ENCODE measurements at regions not wholly inside any gene's neighbourhood (a gene's known extent, or its start where the extent isn't known, plus 50 kb on each side); places are given as distances from the start of the nearest gene placed in this dataset.
A peak's percentile ranks its signal among the peaks of the same experiment; 100 is the strongest.

DNA sequence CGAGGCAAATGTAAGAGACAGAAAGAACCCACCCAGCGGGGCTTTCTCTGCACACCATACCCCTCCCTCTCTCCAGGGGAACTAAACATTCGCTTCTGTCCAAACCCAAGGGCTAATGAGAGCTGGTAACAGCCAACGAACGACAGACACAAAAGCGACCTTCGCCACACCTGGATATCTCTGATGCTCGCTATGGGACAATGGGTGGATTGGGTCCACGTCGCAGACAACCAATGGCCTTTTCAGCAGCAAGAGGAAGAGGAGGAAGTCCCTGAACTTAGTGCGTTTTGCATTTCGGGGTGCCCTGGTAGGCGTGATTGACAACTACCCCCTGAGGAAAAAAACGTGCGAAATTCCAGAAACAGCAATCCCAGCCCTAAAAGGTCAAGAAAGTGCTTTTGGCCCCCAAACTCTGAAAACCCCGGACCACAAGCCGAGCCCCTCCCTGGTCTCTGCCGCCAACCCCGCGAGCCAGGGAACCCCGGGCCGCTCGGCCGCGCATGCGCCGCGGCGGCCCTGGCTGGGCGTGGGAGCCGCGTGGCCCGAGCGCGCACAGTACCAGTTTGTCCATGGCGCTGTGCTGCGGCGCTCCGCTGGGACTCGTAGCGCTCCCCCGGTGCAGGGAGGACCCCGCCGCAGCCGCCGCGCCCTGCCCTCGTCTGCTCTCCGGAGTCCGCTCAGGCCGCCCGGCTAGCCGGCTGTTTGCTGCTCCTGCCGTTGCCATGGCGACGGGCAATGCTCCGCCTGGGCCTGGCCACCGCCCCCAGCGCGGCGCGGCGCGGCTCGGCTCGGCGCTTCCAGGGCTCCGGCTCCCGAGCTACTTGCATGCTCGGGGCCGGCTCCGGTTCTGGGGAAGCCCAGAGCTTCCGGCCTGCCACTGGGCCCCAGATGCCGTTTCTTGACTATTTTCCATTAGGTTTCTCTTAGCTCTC lies 66.9 kb upstream of the DNAH5 start:
- peak; percentile 54 to 71 for DNase-seq

DNA sequence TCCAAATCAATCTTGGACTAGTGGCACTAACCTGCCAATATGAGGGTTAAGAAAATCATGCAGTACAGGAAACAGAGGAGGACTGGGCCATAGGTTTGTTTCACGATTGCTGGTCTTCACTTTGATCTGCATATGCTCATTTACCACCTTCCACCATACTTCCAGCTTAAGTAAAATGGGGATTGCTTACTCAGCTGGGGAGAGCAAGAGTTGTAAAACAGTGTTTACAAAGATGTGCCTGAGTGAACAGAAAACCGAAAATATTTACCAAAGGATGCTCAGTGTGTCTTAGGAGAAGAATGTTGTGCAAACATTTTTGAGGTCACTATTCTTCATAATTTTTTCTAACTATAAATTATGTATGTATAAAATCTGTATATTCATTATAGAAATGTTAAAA lies 65.1 kb upstream of the DNAH5 start:
- no peak for DNase-seq

DNA sequence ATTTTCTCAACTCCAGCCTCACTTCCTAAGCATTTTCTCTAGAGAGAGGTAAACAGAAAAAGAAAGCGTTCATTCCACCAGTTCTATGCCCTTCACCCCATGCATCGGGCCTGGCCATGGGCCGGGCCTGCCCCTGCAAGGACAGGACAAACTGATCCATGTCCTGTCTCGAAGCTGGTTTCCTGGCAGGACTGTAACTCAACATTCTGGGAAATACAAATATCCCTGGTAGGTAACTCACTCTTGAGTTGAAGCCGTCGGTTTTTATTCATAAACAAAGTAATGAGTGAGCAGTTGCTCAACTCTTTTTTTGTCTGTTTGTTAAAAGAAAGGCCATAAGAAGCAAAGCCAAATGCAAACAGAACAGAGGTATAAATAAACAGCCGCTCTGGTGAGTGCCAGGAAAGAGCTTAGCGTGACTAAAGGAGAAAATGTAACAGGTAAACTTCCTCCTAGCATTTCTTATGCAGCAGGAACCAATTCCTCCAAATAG lies 64.4 kb upstream of the DNAH5 start:
- no peak for DNase-seq

DNA sequence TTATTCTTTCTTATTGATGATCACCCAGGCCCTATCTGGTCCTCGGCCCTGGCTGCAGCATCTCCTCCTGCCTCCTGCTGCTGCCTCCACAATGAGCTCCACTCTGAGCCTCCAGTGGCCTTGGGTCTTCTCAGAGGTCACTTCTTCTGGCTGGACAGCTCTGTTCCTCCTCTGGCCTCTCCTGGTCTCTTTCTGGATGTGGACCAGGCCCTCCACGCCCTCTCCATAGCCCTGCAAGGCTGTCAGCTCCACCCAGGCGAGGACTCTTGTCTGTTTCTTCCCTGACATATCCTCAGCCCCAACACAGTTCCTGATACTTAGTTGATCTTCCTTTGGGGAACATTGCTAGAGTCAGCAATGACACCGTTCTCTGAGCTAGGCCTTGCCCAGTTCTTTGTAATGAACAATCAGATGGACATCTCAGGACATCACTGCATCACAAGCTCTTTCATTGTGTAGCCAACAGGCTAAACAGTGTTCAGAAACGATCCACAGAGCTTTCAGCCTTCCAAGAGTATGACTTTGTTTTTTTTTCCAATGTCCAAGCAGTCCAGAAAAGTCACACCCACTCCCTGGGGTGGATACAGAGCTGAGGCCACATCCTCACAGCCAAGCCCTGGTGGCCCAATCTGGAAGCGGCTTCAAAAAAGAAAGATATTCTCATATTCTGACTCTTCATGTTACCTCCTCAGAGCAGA lies 62.5 kb upstream of the DNAH5 start:
- no peak for DNase-seq

DNA sequence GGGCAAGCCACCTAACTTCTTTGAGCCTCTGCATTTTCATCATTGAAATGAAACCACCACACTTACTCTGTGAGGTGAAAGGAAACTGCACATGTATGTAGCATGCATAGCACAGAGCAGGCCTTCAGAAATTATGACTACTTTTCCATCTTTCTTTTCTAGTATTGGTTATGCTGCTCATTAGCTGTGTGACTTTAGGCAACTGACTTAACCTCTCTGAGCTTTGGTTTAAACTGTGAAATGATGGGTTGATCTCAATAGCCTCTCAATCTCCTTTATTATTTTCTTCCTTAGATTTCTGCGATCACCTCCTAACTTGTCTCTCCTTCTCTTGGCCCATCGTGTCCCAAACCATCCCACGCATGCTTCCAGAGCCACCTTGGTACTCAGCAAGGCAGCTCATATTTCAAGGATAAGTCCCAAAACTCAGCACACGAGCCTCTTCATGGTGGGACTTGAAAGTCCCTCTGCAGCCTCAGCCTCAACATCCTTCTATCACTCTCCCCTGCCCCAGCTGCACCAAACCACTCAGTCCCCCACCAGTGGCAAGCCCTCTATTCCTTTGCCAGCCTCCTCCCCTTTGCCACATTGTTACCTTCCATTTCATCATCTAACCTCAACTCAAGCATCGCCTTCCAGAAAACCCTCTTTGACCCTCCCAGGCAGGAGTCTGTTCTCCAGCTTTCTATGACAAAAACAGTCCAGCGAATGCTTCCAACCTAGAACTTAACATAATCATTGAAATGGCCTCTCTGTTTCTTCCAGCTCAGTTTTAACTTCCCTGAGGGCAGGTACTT lies 60.3 kb upstream of the DNAH5 start:
- DNase-seq = no peak

DNA sequence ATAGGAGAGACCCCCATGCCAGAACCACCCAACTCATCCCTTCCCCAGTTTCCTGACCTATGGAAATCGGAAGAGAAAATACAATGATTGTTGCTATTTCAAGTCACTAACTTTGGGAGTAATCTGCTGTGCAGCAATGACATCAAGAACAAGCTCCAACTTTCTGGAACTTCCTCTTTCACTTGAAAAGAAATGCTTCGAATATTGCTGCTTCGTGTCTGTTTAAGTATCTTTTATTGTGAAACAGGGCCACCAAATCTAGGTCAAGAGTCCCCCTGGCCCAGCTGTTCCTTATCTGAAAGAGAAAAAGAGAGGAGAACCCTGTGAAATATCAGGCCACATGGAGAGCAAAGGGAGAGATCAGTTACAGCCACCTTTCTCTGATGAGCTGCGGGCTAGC lies 59.4 kb upstream of the DNAH5 start:
- DNase-seq = peak; percentile 30 to 49

DNA sequence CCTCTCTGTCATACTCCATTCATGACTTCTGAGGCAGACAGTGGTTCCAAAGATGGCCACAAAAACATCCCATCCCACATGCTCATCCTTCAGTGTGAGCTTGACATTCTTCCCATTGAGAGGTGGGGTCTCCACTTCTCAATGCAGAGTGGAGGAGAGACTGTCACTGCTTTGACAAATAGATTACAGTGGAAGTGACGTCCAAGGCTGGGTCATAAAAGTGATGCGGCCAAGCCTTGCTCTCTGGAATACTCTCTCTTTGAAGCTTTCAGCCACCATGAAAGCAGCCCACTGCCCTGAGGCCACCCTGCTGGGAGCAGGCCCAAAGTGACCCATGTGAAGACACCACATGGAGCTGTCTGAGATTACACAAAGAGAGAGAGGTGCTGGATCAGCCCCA lies 59.0 kb upstream of the DNAH5 start:
- no peak for DNase-seq

DNA sequence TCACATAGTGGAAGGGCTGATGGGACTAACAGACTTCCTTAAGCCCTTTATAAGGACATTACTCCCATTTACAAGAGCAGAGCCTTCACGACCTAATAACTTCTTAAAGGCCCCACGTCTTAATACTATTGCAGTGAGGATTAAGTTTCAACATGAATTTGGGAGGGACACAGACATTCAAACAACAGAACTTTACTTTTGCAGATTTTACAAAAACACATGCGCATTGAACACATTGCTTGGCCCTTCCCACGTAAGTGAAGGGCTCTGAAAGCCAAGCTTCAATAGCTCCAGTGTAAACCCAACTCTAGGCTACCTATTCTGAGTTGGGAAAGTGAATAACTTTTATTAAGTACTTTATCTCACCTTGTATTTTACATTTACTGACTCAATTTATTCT lies 53.8 kb upstream of the DNAH5 start:
- DNase-seq = no peak

DNA sequence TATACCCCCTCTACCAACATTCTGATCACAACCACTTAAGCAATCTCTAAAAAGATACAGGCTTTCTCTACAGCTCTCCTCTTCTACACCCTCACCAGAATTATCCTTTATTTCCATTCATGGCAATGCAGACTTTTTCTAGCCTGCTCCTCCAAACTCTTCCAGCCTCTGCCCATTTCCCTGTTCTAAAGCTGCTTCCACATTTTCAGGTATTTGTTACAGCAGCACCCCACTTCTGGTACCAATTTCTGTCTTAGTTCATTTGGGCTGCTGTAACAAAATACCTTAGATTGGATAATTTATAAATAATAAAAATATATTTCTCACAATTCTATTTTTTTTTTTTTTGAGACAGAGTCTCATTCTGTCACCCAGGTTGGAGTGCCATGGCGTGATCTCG lies 53.0 kb upstream of the DNAH5 start:
- DNase-seq = no peak

DNA sequence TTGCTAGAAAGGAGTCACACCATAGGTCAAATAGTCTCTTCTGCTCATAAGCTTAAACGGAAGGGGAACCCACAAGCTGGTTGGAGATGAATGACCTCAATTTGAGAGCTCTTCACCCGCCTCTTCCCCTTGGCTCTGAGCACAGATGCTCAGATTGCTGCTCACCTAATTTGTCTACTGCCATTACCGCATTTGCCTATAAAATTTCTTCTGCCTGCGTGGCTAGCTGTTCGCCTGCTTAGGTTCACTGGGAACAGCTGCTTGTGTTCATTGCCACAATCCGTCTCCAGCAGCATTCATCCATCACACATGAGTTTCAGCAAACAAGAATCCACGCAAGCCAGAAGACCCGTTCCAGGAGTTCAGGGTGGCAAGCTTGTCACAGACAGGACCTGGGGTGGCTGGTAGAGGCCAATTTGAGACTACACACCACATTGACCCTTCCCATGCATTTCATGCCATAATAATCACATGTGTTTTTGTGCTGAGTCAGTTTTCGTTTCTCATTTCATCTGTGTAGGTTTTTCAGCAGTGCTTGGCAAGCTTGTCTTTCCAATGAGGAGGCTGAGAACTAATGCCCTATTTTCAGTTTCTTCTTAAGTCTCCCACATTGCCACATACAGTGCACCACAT lies 50.2 kb upstream of the DNAH5 start:
- DNase-seq = no peak

All from inflammatory macrophage treated with lipopolysaccharide for 1 hour (primary cell).